ENCODE measurements at regions not wholly inside any gene's neighbourhood (a gene's known extent, or its start where the extent isn't known, plus 50 kb on each side); places are given as distances from the start of the nearest gene placed in this dataset.

DNA sequence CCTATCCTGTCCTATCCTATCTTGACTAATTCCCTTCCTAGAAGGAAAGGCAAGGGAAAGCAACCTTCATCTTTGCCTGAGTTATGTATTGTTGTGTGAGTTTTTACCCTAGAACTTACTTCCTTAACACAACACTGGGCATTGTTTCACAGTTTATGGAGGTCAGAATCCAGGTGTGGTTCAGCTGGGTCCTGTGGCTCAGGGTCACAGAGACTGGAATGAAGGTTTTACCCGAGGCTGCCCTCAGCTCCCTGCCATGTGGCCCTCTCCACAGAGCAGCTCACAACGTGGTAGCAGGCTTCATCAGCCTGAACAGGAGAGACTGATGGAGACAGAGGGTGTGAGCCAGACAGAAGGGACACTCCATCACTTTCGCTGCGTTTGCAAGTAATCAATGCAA, 140.5 kb downstream of the FCRL5 start:
- no peak overlapping the region for H3K27ac ChIP-seq (ENCODE audit: low read depth, low read length, poor library complexity, severe bottlenecking)
- no TSS peak for BruUV-seq (replicated peaks)
- no peaks in the 10 kb centered on the region for H3K36me3 ChIP-seq (ENCODE audit: insufficient read depth, low read length, poor library complexity, severe bottlenecking)
- no peaks in the 10 kb centered on the region for H3K4me1 ChIP-seq (ENCODE audit: insufficient read depth, low read length, poor library complexity, severe bottlenecking)
- ChIA-PET POLR2A (ENCODE audit: low non-redundant PET) (interaction anchor here (0.6 kb wide), 1 partner anchor 85 kb away, joined by 3 read pairs; no protein-coding TSS in a partner anchor), CTCF (no interaction called here)
- TF ChIP-seq EZH2 (IDR thresholded peaks at IDR 0.05; ENCODE audit: borderline replicate concordance, low read depth, low read length, poor library complexity, severe bottlenecking) = no peak
- TF ChIP-seq, protein P1, sequence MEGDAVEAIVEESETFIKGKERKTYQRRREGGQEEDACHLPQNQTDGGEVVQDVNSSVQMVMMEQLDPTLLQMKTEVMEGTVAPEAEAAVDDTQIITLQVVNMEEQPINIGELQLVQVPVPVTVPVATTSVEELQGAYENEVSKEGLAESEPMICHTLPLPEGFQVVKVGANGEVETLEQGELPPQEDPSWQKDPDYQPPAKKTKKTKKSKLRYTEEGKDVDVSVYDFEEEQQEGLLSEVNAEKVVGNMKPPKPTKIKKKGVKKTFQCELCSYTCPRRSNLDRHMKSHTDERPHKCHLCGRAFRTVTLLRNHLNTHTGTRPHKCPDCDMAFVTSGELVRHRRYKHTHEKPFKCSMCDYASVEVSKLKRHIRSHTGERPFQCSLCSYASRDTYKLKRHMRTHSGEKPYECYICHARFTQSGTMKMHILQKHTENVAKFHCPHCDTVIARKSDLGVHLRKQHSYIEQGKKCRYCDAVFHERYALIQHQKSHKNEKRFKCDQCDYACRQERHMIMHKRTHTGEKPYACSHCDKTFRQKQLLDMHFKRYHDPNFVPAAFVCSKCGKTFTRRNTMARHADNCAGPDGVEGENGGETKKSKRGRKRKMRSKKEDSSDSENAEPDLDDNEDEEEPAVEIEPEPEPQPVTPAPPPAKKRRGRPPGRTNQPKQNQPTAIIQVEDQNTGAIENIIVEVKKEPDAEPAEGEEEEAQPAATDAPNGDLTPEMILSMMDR (conservative IDR thresholded peaks at IDR 0.05; ENCODE audit: low read depth, low read length) = no peak
- no peak overlapping the region for H3K4me3 ChIP-seq (ENCODE audit: low read depth, low read length, poor library complexity, severe bottlenecking)
- H3K27me3 ChIP-seq (replicated peaks; ENCODE audit: insufficient read depth, low read depth, low read length, poor library complexity) = no peaks in the 10 kb centered on the region
- DNase-seq (ENCODE audit: low spot score) = no peak
- H3K9me3 ChIP-seq (ENCODE audit: low read depth, low read length, poor library complexity, severe bottlenecking) = no peaks in the 10 kb centered on the region
- intact Hi-C loops (cut with micrococcal nuclease; ENCODE audit: unreplicated experiment) = no loop called here

DNA sequence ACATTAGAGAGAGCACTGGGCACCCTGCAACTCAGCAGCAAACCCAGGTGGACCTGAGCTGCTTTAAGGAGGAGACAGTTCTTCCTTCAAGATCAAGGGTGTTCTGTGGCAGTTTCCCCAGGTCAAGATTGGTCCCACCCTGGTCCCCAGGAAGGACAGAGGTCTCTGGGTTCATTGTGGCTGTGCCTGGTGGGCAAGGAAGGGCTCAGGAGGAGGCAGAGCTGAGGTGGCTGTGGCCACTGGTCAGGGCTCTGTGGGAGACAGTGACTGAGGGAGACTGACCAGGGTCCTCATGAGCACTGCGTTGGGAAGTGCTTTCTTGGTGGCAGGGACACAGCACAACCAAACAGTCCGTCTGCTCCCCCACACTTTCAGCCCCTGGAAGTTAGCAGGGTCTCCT, 141.3 kb downstream of the FCRL5 start:
- BruUV-seq (replicated peaks) = no TSS peak
- Histone ChIP-seq H3K36me3 (ENCODE audit: insufficient read depth, low read length, poor library complexity, severe bottlenecking) (no peaks in the 10 kb centered on the region), H3K27ac (ENCODE audit: low read depth, low read length, poor library complexity, severe bottlenecking) (no peak overlapping the region), H3K4me1 (ENCODE audit: insufficient read depth, low read length, poor library complexity, severe bottlenecking) (no peaks in the 10 kb centered on the region), H3K4me3 (ENCODE audit: low read depth, low read length, poor library complexity, severe bottlenecking) (no peak overlapping the region), H3K9me3 (ENCODE audit: low read depth, low read length, poor library complexity, severe bottlenecking) (no peaks in the 10 kb centered on the region), H3K27me3 (replicated peaks; ENCODE audit: insufficient read depth, low read depth, low read length, poor library complexity) (no peaks in the 10 kb centered on the region)
- intact Hi-C loops (cut with micrococcal nuclease; ENCODE audit: unreplicated experiment) = no loop called here
- POLR2A ChIA-PET (ENCODE audit: low non-redundant PET) = interaction anchor here (0.6 kb wide), 1 partner anchor 85 kb away, joined by 3 read pairs; no protein-coding TSS in a partner anchor
- CTCF ChIA-PET = no interaction called here
- TF ChIP-seq, protein P1 (conservative IDR thresholded peaks at IDR 0.05; ENCODE audit: low read depth, low read length) = no peak
- TF ChIP-seq EZH2 (IDR thresholded peaks at IDR 0.05; ENCODE audit: borderline replicate concordance, low read depth, low read length, poor library complexity, severe bottlenecking) = no peak
- DNase-seq (ENCODE audit: low spot score) = no peak

DNA sequence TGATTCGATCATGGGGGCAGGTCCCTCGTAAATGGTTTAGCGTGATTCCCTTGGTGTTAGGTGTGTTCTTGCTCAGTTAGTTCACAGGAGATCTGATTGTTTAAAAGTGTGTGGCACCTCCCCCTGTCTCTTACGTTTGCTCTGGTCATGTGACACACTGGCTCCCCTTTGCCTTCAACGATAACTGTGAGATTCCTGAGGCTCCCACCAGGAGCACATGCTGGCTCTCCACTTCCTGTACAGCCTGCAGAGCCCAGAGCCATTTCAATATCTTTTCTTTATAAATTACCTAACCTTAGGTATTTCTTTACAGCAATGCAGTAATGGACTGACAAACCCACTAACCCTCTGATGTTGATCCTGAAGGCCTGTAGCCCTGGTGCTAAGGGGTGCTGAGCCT, 141.9 kb downstream of the FCRL5 start:
- Histone ChIP-seq H3K36me3 (ENCODE audit: insufficient read depth, low read length, poor library complexity, severe bottlenecking) (no peaks in the 10 kb centered on the region), H3K4me3 (ENCODE audit: low read depth, low read length, poor library complexity, severe bottlenecking) (no peak overlapping the region), H3K9me3 (ENCODE audit: low read depth, low read length, poor library complexity, severe bottlenecking) (no peaks in the 10 kb centered on the region), H3K4me1 (ENCODE audit: insufficient read depth, low read length, poor library complexity, severe bottlenecking) (no peaks in the 10 kb centered on the region), H3K27me3 (replicated peaks; ENCODE audit: insufficient read depth, low read depth, low read length, poor library complexity) (no peaks in the 10 kb centered on the region), H3K27ac (ENCODE audit: low read depth, low read length, poor library complexity, severe bottlenecking) (no peak overlapping the region)
- no TSS peak for BruUV-seq (replicated peaks)
- intact Hi-C loops (cut with micrococcal nuclease; ENCODE audit: unreplicated experiment) = no loop called here
- TF ChIP-seq, protein P1 (conservative IDR thresholded peaks at IDR 0.05; ENCODE audit: low read depth, low read length) = no peak
- no peak for TF ChIP-seq EZH2 (IDR thresholded peaks at IDR 0.05; ENCODE audit: borderline replicate concordance, low read depth, low read length, poor library complexity, severe bottlenecking)
- ChIA-PET POLR2A (ENCODE audit: low non-redundant PET) (no interaction called here), CTCF (no interaction called here)
- DNase-seq (ENCODE audit: low spot score) = no peak
